ENCODE measurements at regions not wholly inside any gene's neighbourhood (a gene's known extent, or its start where the extent isn't known, plus 50 kb on each side); places are given as distances from the start of the nearest gene placed in this dataset.

DNA sequence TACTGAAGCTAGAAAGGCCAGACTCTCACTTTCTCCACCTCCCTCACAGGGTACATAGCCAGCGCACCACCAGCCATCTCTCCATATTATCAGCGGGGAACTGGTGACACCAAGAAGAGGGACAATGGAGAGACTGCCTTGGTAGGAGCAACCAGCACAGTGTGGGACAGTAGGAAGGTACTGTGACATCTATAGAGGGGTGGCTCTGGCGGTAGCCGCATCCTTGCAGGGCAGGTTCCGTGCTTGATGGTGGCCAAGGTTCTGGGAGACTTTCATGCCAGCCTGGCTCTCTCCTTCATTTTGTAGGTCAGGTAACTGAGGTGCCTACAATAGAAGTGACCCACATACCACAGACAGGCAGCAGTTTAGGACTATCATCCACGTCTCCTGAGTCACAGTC, 65.5 kb upstream of the SMIM23 start:
- TF ChIP-seq, protein P1, sequence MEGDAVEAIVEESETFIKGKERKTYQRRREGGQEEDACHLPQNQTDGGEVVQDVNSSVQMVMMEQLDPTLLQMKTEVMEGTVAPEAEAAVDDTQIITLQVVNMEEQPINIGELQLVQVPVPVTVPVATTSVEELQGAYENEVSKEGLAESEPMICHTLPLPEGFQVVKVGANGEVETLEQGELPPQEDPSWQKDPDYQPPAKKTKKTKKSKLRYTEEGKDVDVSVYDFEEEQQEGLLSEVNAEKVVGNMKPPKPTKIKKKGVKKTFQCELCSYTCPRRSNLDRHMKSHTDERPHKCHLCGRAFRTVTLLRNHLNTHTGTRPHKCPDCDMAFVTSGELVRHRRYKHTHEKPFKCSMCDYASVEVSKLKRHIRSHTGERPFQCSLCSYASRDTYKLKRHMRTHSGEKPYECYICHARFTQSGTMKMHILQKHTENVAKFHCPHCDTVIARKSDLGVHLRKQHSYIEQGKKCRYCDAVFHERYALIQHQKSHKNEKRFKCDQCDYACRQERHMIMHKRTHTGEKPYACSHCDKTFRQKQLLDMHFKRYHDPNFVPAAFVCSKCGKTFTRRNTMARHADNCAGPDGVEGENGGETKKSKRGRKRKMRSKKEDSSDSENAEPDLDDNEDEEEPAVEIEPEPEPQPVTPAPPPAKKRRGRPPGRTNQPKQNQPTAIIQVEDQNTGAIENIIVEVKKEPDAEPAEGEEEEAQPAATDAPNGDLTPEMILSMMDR (conservative IDR thresholded peaks at IDR 0.05), result no peak
- no peak for TF ChIP-seq EZH2 (IDR thresholded peaks at IDR 0.05; ENCODE audit: low read depth)
